GM23338 (cell line): ENCODE measurements at regions not wholly inside any gene's neighbourhood (a gene's known extent, or its start where the extent isn't known, plus 50 kb on each side); places are given as distances from the start of the nearest gene placed in this dataset.
"Not testable (repeated sequence)": the region's sequence is repeated elsewhere in the genome, so short reads cannot be mapped to it uniquely, and the experiment has no call there.

Source experiments
- ATAC-seq: fragments of 200-7000 bp; cut with Tn5 transposase; 3 replicates; pipeline ENCODE4 v1.9.1; 2020
- DNase-seq: peaks from one replicate; pipeline ENCODE4 v3.0.0-alpha.2; 2015; ENCODE audit warnings: low spot score
- H2AFZ ChIP-seq: fragments of 200-600 bp; sonication (generic); 2 replicates; pipeline ENCODE4 v1.8.0; 2016; ENCODE audit warnings: antibody characterized with exemption, mild to moderate bottlenecking, moderate library complexity
- H3F3A ChIP-seq: fragments of 200-600 bp; sonication (generic); replicated peaks from 2 replicates; pipeline ENCODE4 v1.8.0; 2017; ENCODE audit warnings: antibody characterized with exemption, mixed run types, low read depth
- H3K27ac ChIP-seq: fragments of 200-600 bp; sonication (generic); 2 replicates; pipeline ENCODE4 v1.6.1; 2016; ENCODE audit warnings: low read depth
- H3K27me3 ChIP-seq: fragments of 200-600 bp; sonication (generic); 2 replicates; pipeline ENCODE4 v1.8.0; 2016; ENCODE audit warnings: mild to moderate bottlenecking, mixed run types, moderate library complexity; ENCODE audit not compliant: insufficient read depth
- H3K36me3 ChIP-seq: fragments of 200-600 bp; sonication (generic); 2 replicates; pipeline ENCODE4 v1.8.0; 2016; ENCODE audit warnings: mild to moderate bottlenecking; ENCODE audit not compliant: insufficient read depth
- H3K4me1 ChIP-seq: fragments of 200-600 bp; sonication (generic); 2 replicates; pipeline ENCODE4 v1.8.0; 2016; ENCODE audit warnings: mild to moderate bottlenecking, moderate library complexity; ENCODE audit not compliant: insufficient read depth
- H3K4me2 ChIP-seq: fragments of 200-600 bp; sonication (generic); 2 replicates; pipeline ENCODE4 v1.7.1; 2017; ENCODE audit warnings: mixed run types
- H3K4me3 ChIP-seq: fragments of 200-600 bp; sonication (generic); 2 replicates; pipeline ENCODE4 v1.6.1; 2016; ENCODE audit warnings: mixed run types
- H3K79me2 ChIP-seq: fragments of 200-600 bp; sonication (generic); replicated peaks from 2 replicates; pipeline ENCODE4 v1.8.0; 2017; ENCODE audit warnings: mild to moderate bottlenecking; ENCODE audit not compliant: insufficient read depth
- H3K9me2 ChIP-seq: fragments of 200-600 bp; sonication (generic); 2 replicates; pipeline ENCODE4 v1.8.0; 2017; ENCODE audit not compliant: insufficient read depth
- H4K20me1 ChIP-seq: fragments of 200-600 bp; sonication (generic); replicated peaks from 2 replicates; pipeline ENCODE4 v1.8.0; 2017; ENCODE audit warnings: mild to moderate bottlenecking; ENCODE audit not compliant: insufficient read depth
- H3K27ac Mint-ChIP-seq: 2 replicates; pipeline ENCODE4 v1.8.0; 2020; ENCODE audit warnings: inconsistent platforms, mild to moderate bottlenecking, moderate library complexity, mixed read lengths
- H3K27me3 Mint-ChIP-seq: 3 replicates; pipeline ENCODE4 v1.8.0; 2022; ENCODE audit warnings: low read depth, mild to moderate bottlenecking, moderate library complexity, mixed read lengths, inconsistent platforms; ENCODE audit not compliant: insufficient read depth, poor library complexity
- H3K36me3 Mint-ChIP-seq: 3 replicates; pipeline ENCODE4 v1.8.0; 2021; ENCODE audit warnings: low read depth, mild to moderate bottlenecking, inconsistent platforms, moderate library complexity, mixed read lengths
- H3K4me1 Mint-ChIP-seq: 3 replicates; pipeline ENCODE4 v1.8.0; 2020; ENCODE audit warnings: mild to moderate bottlenecking, inconsistent platforms, mixed read lengths
- H3K4me3 Mint-ChIP-seq: 3 replicates; pipeline ENCODE4 v1.8.0; 2021; ENCODE audit warnings: moderate library complexity, mild to moderate bottlenecking, inconsistent platforms, mixed read lengths
- H3K9me3 Mint-ChIP-seq: 3 replicates; pipeline ENCODE4 v1.8.0; 2020; ENCODE audit warnings: moderate library complexity, mild to moderate bottlenecking, inconsistent platforms, mixed read lengths
- CREB1 ChIP-seq: fragments of 250-450 bp; sonication (Bioruptor Pico); IDR thresholded peaks from 2 replicates; pipeline ENCODE4 v1.5.0; 2020; ENCODE audit warnings: low read depth, mild to moderate bottlenecking, moderate library complexity
- CTCF ChIP-seq, 2 experiments: fragments of 200-600 bp in 1 of 2; sonication (generic) in 1 of 2; conservative IDR thresholded peaks; 2 replicates each; pipeline versions ENCODE4 v1.5.1 to v1.6.1; 2016 to 2017; ENCODE audit warnings: antibody characterized with exemption in 2 of 2, low read depth in 2 of 2, mild to moderate bottlenecking in 2 of 2, moderate library complexity in 1 of 2
- ETS1 ChIP-seq: IDR thresholded peaks from 2 replicates; pipeline ENCODE4 v1.6.1; 2016; ENCODE audit warnings: antibody characterized with exemption
- EZH2 ChIP-seq: fragments of 200-600 bp; sonication (generic); IDR thresholded peaks from one replicate; pipeline ENCODE4 v1.8.0; 2017; ENCODE audit warnings: antibody characterized with exemption, mild to moderate bottlenecking, low read depth; ENCODE audit not compliant: unreplicated experiment
- EZH2phosphoT487 ChIP-seq: fragments of 200-600 bp; sonication (generic); IDR thresholded peaks from one replicate; pipeline ENCODE4 v1.8.1; 2018; ENCODE audit warnings: antibody characterized with exemption; ENCODE audit not compliant: unreplicated experiment
- JUNB ChIP-seq: IDR thresholded peaks from one replicate; pipeline ENCODE4 v1.6.1; 2016; ENCODE audit warnings: antibody characterized with exemption; ENCODE audit not compliant: unreplicated experiment
- ZNF114 ChIP-seq: fragments of 250-450 bp; sonication (Bioruptor Pico); IDR thresholded peaks from 2 replicates; pipeline ENCODE4 v1.5.0; 2020; ENCODE audit warnings: mild to moderate bottlenecking, moderate library complexity
- ZNF331 ChIP-seq: fragments of 250-450 bp; sonication (Bioruptor Pico); IDR thresholded peaks from 2 replicates; pipeline ENCODE4 v1.5.0; 2020; ENCODE audit warnings: low read depth, mild to moderate bottlenecking, moderate library complexity
- ZNF462 ChIP-seq: fragments of 250-450 bp; sonication (Bioruptor Pico); IDR thresholded peaks from 2 replicates; pipeline ENCODE4 v1.5.0; 2020; ENCODE audit warnings: mild to moderate bottlenecking, moderate library complexity

- not testable (repeated sequence) for DNase-seq, H3K36me3 Mint-ChIP-seq, H3K27ac Mint-ChIP-seq, H3K4me1 Mint-ChIP-seq, H3K4me1 ChIP-seq, ATAC-seq, H3K79me2 ChIP-seq, H4K20me1 ChIP-seq, H3K9me3 Mint-ChIP-seq, H3K4me2 ChIP-seq, H3K4me3 ChIP-seq, H3K9me2 ChIP-seq, H3K27me3 ChIP-seq, H3F3A ChIP-seq, H2AFZ ChIP-seq, H3K4me3 Mint-ChIP-seq, H3K27ac ChIP-seq, H3K36me3 ChIP-seq, H3K27me3 Mint-ChIP-seq
Observed at GRCh38 chr18:30419399-30419798, 623.1 kb downstream of the DSC3 start.

- H3K9me3 Mint-ChIP-seq: peaks cover 7% of the 10 kb centered on the region
- TF ChIP-seq ZNF462 (no peak), ZNF331 (CRISPR knock-in tag) (no peak), EZH2 (no peak), ZNF114 (CRISPR knock-in tag) (no peak), CREB1 (CRISPR knock-in tag) (no peak), JUNB (no peak), ETS1 (no peak), EZH2phosphoT487 (no peak), CTCF (conservative IDR thresholded peaks at IDR 0.05; ENCODE audit: low read depth in 2 of 2) (no peak)
- no peak for DNase-seq
Observed at GRCh38 chr18:30415903-30416302, 626.6 kb downstream of the DSC3 start.

More at GRCh38 chr18:30415903-30416302, 626.6 kb downstream of the DSC3 start:
- no peak overlapping the region for H3K4me2 ChIP-seq
- H3K4me3 Mint-ChIP-seq: no peak overlapping the region
- H3K36me3 Mint-ChIP-seq: peaks cover 7% of the 10 kb centered on the region
- peak overlapping the region; percentile 63; the same call in 1 of the 2 replicates for H2AFZ ChIP-seq
- no peaks in the 10 kb centered on the region; the same call in 1 of the 2 replicates for H3K9me2 ChIP-seq
- peaks cover 4% of the 10 kb centered on the region for H3K27me3 Mint-ChIP-seq
- no peak overlapping the region for H3K4me3 ChIP-seq
- H3K27ac ChIP-seq: no peak overlapping the region
- H3K36me3 ChIP-seq: no peaks in the 10 kb centered on the region; the same call in 1 of the 2 replicates
- ATAC-seq: no peak
- H3K4me1 Mint-ChIP-seq: peaks cover 5% of the 10 kb centered on the region; the same call in 2 of the 3 replicates
- peak overlapping the region; percentile 9; the same call in 1 of the 2 replicates for H3K27ac Mint-ChIP-seq
- H4K20me1 ChIP-seq: no peaks in the 10 kb centered on the region
- H3K79me2 ChIP-seq: no peaks in the 10 kb centered on the region
- no peaks in the 10 kb centered on the region for H3K4me1 ChIP-seq
- no peaks in the 10 kb centered on the region for H3F3A ChIP-seq
- H3K27me3 ChIP-seq: no peaks in the 10 kb centered on the region
